GM10266 (cell line): ENCODE measurements at regions not wholly inside any gene's neighbourhood (a gene's known extent, or its start where the extent isn't known, plus 50 kb on each side); places are given as distances from the start of the nearest gene placed in this dataset.
"Not testable (repeated sequence)": the region's sequence is repeated elsewhere in the genome, so short reads cannot be mapped to it uniquely, and the experiment has no call there.

Experiments
- DNase-seq: peaks from one replicate; pipeline ENCODE4 v3.0.0; 2012; ENCODE audit errors: extremely low spot score
- TF ChIP-seq, protein P1 (sequence below): IDR thresholded peaks from 2 replicates; pipeline ENCODE4 v1.5.1; 2012; ENCODE audit warnings: mild to moderate bottlenecking, low read depth; ENCODE audit not compliant: control insufficient read depth, insufficient read depth; ENCODE audit errors: missing control alignments

- DNase-seq, result no peak
These were observed 155.1 kb upstream of the FSHR start for GRCh38 chr2:49309461-49309860.

DNA sequence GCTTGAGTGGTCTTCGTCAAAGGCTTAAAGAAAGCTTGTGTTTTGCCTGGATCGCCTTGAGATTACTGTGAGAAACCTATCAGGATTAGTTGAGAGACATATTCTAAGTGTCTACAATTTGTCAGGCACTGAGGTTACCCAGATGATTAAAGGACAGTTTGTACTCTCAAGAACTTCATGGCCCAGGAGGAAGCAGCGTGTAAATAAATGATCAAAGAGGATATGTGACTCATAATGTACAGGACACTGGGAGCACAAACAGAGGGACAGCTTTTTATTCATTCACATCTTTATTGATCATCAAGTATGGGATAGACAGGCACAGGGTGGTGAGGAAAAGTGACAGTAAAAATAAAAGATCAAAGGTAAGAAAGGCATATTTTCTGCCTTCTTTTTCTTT, 152.6 kb upstream of the FSHR start:
- no peak for DNase-seq
- TF ChIP-seq, protein P1, sequence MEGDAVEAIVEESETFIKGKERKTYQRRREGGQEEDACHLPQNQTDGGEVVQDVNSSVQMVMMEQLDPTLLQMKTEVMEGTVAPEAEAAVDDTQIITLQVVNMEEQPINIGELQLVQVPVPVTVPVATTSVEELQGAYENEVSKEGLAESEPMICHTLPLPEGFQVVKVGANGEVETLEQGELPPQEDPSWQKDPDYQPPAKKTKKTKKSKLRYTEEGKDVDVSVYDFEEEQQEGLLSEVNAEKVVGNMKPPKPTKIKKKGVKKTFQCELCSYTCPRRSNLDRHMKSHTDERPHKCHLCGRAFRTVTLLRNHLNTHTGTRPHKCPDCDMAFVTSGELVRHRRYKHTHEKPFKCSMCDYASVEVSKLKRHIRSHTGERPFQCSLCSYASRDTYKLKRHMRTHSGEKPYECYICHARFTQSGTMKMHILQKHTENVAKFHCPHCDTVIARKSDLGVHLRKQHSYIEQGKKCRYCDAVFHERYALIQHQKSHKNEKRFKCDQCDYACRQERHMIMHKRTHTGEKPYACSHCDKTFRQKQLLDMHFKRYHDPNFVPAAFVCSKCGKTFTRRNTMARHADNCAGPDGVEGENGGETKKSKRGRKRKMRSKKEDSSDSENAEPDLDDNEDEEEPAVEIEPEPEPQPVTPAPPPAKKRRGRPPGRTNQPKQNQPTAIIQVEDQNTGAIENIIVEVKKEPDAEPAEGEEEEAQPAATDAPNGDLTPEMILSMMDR, result no peak

More at GRCh38 chr2:49309461-49309860, 155.1 kb upstream of the FSHR start:
- TF ChIP-seq, protein P1, result no peak

GRCh38 chr2:49298693-49299092, 144.4 kb upstream of the FSHR start:
- not testable (repeated sequence) for DNase-seq

DNA sequence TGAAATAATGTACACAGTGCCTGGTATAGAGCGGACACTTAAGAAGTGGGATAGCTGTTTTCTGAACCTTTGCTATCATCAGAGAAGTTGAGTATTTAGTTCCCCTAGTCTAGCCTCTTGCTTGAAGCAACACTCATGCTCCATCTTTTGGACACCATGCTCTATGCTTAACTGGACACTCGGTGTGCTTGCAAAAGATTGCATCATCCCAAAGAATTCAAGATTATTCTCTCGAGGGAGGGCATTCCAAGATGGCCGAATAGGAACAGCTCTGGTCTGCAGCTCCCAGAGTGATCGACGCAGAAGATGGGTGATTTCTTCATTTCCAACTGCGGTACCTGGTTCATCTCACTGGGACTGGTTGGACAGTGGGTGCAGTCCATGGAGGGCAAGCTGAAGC, 143.9 kb upstream of the FSHR start:
- TF ChIP-seq, protein P1, result no peak
- no peak for DNase-seq

DNA sequence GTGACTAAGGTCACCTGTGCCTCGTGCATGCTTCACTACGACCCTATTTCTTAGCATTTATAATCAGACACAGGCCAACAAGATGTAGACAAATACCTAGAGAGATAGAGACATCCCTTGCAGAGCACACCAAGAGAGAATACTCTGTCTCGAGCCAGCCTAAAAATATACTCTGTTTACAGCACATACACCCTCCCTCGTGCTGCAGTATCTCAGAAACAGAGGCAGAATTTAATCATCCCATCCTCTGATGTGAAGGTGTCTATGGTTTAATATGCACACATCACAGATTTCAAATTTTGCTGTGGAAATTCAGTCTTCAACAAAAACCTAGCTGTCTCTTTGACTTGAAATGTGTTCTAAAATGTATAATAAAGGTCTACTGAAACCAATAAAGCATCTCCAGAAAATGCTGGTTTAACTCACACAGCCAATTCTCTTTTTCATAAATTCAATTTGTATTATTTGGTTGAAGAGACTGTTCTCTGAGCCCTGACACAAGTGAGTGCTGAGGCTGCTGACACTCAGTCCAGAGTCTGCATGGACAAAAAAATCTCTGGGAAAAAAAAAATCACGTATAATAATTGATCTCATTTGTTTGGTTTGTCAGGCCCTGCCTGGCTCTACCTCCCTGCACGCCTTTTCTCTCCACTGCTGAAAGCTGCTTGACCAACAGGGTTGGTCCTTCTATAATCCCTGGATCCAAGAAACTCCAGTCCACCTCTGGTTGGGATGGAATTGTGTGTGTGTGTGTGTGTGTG, 142.0 kb upstream of the FSHR start:
- TF ChIP-seq, protein P1, result no peak
- DNase-seq, result no peak

DNA sequence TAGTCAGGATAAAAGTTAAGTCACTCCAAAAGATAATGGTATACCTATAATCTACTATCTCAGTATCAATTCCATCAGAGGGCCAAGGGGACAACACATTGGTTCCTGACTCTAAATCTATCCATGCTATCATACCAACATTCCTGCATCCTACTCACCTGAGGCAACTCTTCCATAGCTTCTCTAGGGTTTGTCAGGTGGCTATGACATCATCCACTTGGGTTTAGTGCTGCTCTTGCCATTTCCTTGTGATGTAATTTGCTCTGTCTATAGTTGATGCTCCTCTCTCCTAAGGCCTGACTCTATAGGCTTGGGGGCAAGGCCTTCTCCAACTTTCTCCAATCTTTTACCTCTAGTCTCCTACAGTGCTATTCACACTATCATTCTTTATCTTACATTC, 139.9 kb upstream of the FSHR start:
- no peak for DNase-seq
- TF ChIP-seq, protein P1, result no peak

- TF ChIP-seq, protein P1, result no peak
- no peak for DNase-seq
These were observed 137.3 kb upstream of the FSHR start for GRCh38 chr2:49291619-49292018.

- TF ChIP-seq, protein P1, result no peak
- no peak for DNase-seq
These were observed 135.4 kb upstream of the FSHR start for GRCh38 chr2:49289711-49290110.
